ENCODE measurements at regions not wholly inside any gene's neighbourhood (a gene's known extent, or its start where the extent isn't known, plus 50 kb on each side); places are given as distances from the start of the nearest gene placed in this dataset.

DNA sequence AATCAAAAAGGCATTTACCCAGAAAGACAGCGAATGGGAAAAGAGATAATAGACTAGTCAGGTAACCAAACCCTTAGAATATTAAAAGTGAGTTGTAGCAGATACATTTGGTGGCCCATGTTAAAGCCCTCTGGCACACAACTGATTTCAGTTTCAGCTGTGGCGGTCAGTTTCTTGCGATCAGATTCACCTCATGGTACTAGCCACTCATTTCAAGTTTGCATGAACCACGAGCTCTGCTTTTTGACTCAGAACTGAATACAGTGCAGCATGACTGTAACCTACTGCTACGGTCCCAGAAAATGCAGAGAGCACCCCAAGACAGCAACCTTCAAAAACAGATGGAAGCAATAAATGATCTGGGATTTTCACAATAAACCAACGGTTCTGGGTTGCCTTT is 919.1 kb upstream of the PCDH10 start:
- TF ChIP-seq, protein P1, sequence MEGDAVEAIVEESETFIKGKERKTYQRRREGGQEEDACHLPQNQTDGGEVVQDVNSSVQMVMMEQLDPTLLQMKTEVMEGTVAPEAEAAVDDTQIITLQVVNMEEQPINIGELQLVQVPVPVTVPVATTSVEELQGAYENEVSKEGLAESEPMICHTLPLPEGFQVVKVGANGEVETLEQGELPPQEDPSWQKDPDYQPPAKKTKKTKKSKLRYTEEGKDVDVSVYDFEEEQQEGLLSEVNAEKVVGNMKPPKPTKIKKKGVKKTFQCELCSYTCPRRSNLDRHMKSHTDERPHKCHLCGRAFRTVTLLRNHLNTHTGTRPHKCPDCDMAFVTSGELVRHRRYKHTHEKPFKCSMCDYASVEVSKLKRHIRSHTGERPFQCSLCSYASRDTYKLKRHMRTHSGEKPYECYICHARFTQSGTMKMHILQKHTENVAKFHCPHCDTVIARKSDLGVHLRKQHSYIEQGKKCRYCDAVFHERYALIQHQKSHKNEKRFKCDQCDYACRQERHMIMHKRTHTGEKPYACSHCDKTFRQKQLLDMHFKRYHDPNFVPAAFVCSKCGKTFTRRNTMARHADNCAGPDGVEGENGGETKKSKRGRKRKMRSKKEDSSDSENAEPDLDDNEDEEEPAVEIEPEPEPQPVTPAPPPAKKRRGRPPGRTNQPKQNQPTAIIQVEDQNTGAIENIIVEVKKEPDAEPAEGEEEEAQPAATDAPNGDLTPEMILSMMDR (optimal IDR thresholded peaks at IDR 0.05 in 1 of 3, IDR thresholded peaks at IDR 0.05 in 1 of 3, conservative IDR thresholded peaks at IDR 0.05 in 1 of 3; ENCODE audit: extremely low read depth in 1 of 3, insufficient read depth in 2 of 3, low read length in 3 of 3) = no peak
- no peak for TF ChIP-seq EZH2 (IDR thresholded peaks at IDR 0.05; ENCODE audit: low read length)
